K562 (cell line): ENCODE measurements at regions not wholly inside any gene's neighbourhood (a gene's known extent, or its start where the extent isn't known, plus 50 kb on each side); places are given as distances from the start of the nearest gene placed in this dataset.

Experiments
- ATAC-seq: fragments of 200-7000 bp; cut with Tn5 transposase; 3 replicates; pipeline ENCODE4 v1.9.1; 2020; ENCODE audit warnings: moderate library complexity
- BruUV-seq: library from RNA; stranded (reverse); fragments of 400-500 nt; replicated peaks from 2 replicates; lab custom pipeline; 2021; lab: Mats Ljungman, UMichigan
- CTCF ChIA-PET: fragments of 300-600 bp; formaldehyde crosslinking; extraction: SDS; loops from one replicate; lab custom pipeline; 2021; ENCODE audit warnings: low intra/inter-chr PET ratio; lab: Yijun Ruan, JAX
- POLR2A ChIA-PET: fragments of 300-600, 350-650 bp; sonication (Branson Sonifier 250); formaldehyde crosslinking; extraction: SDS; loops from one replicate; lab custom pipeline; 2021; ENCODE audit warnings: antibody characterized with exemption, inconsistent platforms; lab: Yijun Ruan, JAX
- DNase-seq, 4 experiments: peaks; one replicate each; pipeline versions ENCODE4 v3.0.0 to v3.0.0-alpha.2; 2011 to 2018; ENCODE audit warnings: low spot score in 3 of 4, mixed read lengths in 3 of 4; ENCODE audit errors: extremely low read depth in 1 of 4
- FAIRE-seq: peaks from 2 replicates; lab custom pipeline; 2011; peaks lifted over from hg19 to GRCh38; lab: Jason Lieb, UNC
- H2AFZ ChIP-seq: 2 replicates; pipeline ENCODE4 v1.6.0; 2011; ENCODE audit warnings: low read depth, low read length, control low read depth, inconsistent platforms
- H3K27ac ChIP-seq: fragments of 200-600 bp; 3 replicates; pipeline ENCODE4 v1.8.0; 2011; ENCODE audit warnings: low read depth, mild to moderate bottlenecking, control low read depth, inconsistent platforms, low read length, moderate library complexity, mixed read lengths; ENCODE audit errors: extremely low read depth
- H3K27me3 ChIP-seq, 2 experiments: fragments of 300-600 bp in 1 of 2; 2 replicates in 1 of 2; 3 replicates in 1 of 2; pipeline versions ENCODE4 v1.6.0 to v1.8.0; 2011; ENCODE audit warnings: inconsistent platforms in 2 of 2, low read length in 2 of 2, mild to moderate bottlenecking in 1 of 2, mixed read lengths in 1 of 2, moderate library complexity in 1 of 2; ENCODE audit not compliant: control insufficient read depth in 2 of 2, insufficient read depth in 2 of 2
- H3K36me3 ChIP-seq: fragments of 300-600 bp; 3 replicates; pipeline ENCODE4 v1.8.0; 2011; ENCODE audit warnings: mild to moderate bottlenecking, low read length, inconsistent platforms; ENCODE audit not compliant: control insufficient read depth, insufficient read depth
- H3K4me1 ChIP-seq, 2 experiments: fragments of 200-600 bp in 1 of 2; replicated peaks in 1 of 2; 2 replicates in 1 of 2; 3 replicates in 1 of 2; pipeline versions ENCODE4 v1.5.1 to v1.8.0; 2011; ENCODE audit warnings: inconsistent platforms in 2 of 2, low read length in 2 of 2, mild to moderate bottlenecking in 1 of 2, mixed read lengths in 1 of 2, moderate library complexity in 1 of 2; ENCODE audit not compliant: control insufficient read depth in 2 of 2, insufficient read depth in 2 of 2
- H3K4me2 ChIP-seq: 2 replicates; pipeline ENCODE4 v1.6.1; 2011; ENCODE audit warnings: low read length, control low read depth, inconsistent platforms, mixed read lengths; ENCODE audit not compliant: insufficient read depth
- H3K4me3 ChIP-seq: fragments of 200-600 bp; sonication (generic), shearing (Covaris generic); 2 replicates; pipeline ENCODE4 v1.5.1; 2016; ENCODE audit warnings: control low read depth, inconsistent platforms
- H3K79me2 ChIP-seq: fragments of 200-600 bp; 3 replicates; pipeline ENCODE4 v1.8.0; 2011; ENCODE audit warnings: low read length, inconsistent platforms; ENCODE audit not compliant: control insufficient read depth, insufficient read depth
- H3K9ac ChIP-seq, 2 experiments: 2 replicates each; pipeline versions ENCODE4 v1.6.0 to v1.6.1; 2011; ENCODE audit warnings: low read depth in 2 of 2, low read length in 2 of 2, control low read depth in 1 of 2, inconsistent platforms in 1 of 2, mild to moderate bottlenecking in 1 of 2, mixed read lengths in 1 of 2; ENCODE audit not compliant: insufficient read depth in 1 of 2
- H3K9me1 ChIP-seq: one replicate; pipeline ENCODE4 v1.6.0; 2011; ENCODE audit warnings: inconsistent platforms, mild to moderate bottlenecking, low read length, moderate library complexity; ENCODE audit not compliant: control insufficient read depth, insufficient read depth
- H3K9me3 ChIP-seq: replicated peaks from 2 replicates; pipeline ENCODE4 v1.5.1; 2011; ENCODE audit warnings: low read depth, low read length, inconsistent platforms; ENCODE audit not compliant: control insufficient read depth, insufficient read depth
- H4K20me1 ChIP-seq: replicated peaks from 2 replicates; pipeline ENCODE4 v1.6.1; 2011; ENCODE audit warnings: low read length, inconsistent platforms, mixed read lengths; ENCODE audit not compliant: control insufficient read depth, insufficient read depth
- BACH1 ChIP-seq: fragments of 200-800 bp; sonication (Bioruptor generic); IDR thresholded peaks from 2 replicates; pipeline ENCODE4 v1.6.1; 2016; ENCODE audit warnings: missing genetic modification characterization, missing compliant biosample characterization
- ESRRB ChIP-seq: fragments of 250-450 bp; sonication (Bioruptor Pico); IDR thresholded peaks from 2 replicates; pipeline ENCODE4 v1.5.0; 2020; ENCODE audit warnings: mild to moderate bottlenecking, moderate library complexity, borderline replicate concordance
- FOXK2 ChIP-seq, 2 experiments: fragments of 450-650 bp; IDR thresholded peaks in 1 of 2; conservative IDR thresholded peaks in 1 of 2; 2 replicates each; pipeline ENCODE4 v1.6.1; 2016; ENCODE audit warnings: low read depth in 2 of 2, mild to moderate bottlenecking in 1 of 2
- SMARCC2 ChIP-seq: fragments of 450-650 bp; IDR thresholded peaks from 2 replicates; pipeline ENCODE4 v1.6.1; 2017; ENCODE audit warnings: antibody characterized with exemption, moderate library complexity, mild to moderate bottlenecking, low read depth
- TSHZ1 ChIP-seq: fragments of 250-450 bp; sonication (Bioruptor Pico); IDR thresholded peaks from 2 replicates; pipeline ENCODE4 v1.4.0; 2020; ENCODE audit warnings: mild to moderate bottlenecking, moderate library complexity
- USF2 ChIP-seq: sonication (generic); formaldehyde crosslinking; IDR thresholded peaks from 2 replicates; pipeline ENCODE4 v1.5.0; 2020; ENCODE audit warnings: missing genetic modification reagents
- ZBTB7A ChIP-seq: IDR thresholded peaks from 2 replicates; pipeline ENCODE4 v1.6.1; 2011; ENCODE audit warnings: low read depth, mild to moderate bottlenecking, low read length, moderate library complexity, borderline replicate concordance; ENCODE audit not compliant: control insufficient read depth
- ZNF239 ChIP-seq: fragments of 250-450 bp; sonication (Bioruptor Pico); IDR thresholded peaks from 2 replicates; pipeline ENCODE4 v1.4.0; 2020; ENCODE audit warnings: mild to moderate bottlenecking
- ZNF263 ChIP-seq: sonication (generic); formaldehyde crosslinking; IDR thresholded peaks from 2 replicates; pipeline ENCODE4 v1.8.0; 2022; ENCODE audit warnings: mild to moderate bottlenecking, missing genetic modification reagents, borderline replicate concordance
- ZNF780A ChIP-seq: fragments of 250-450 bp; sonication (Bioruptor Pico); IDR thresholded peaks from 2 replicates; pipeline ENCODE4 v1.5.0; 2021; ENCODE audit warnings: mild to moderate bottlenecking
- WGBS: fragments of 100-300 bp; shearing (Covaris generic); methylation state at CpG from one replicate; pipeline ENCODE4 v1.1.6; 2016; ENCODE audit warnings: low coverage, mixed read lengths; ENCODE audit not compliant: insufficient coverage; ENCODE audit errors: missing lambda C conversion rate; 5-methylcytosine and 5-hydroxymethylcytosine counted together
- in situ Hi-C: fragments of 300-500 bp; cut with MboI; formaldehyde crosslinking; loops from 4 replicates; pipeline ENCODE4 v1.15.0; 2018; ENCODE audit warnings: inconsistent platforms, mixed read lengths
- intact Hi-C: fragments of 100-400 bp; cut with micrococcal nuclease; formaldehyde crosslinking; loops from 2 replicates; pipeline ENCODE4 v1.14.2; 2022
- TF ChIP-seq, protein P1 (sequence below): fragments of 250-450 bp; sonication (Bioruptor Pico); IDR thresholded peaks from 2 replicates; pipeline ENCODE4 v1.8.0; 2021; ENCODE audit warnings: moderate library complexity, mild to moderate bottlenecking, inconsistent platforms

DNA sequence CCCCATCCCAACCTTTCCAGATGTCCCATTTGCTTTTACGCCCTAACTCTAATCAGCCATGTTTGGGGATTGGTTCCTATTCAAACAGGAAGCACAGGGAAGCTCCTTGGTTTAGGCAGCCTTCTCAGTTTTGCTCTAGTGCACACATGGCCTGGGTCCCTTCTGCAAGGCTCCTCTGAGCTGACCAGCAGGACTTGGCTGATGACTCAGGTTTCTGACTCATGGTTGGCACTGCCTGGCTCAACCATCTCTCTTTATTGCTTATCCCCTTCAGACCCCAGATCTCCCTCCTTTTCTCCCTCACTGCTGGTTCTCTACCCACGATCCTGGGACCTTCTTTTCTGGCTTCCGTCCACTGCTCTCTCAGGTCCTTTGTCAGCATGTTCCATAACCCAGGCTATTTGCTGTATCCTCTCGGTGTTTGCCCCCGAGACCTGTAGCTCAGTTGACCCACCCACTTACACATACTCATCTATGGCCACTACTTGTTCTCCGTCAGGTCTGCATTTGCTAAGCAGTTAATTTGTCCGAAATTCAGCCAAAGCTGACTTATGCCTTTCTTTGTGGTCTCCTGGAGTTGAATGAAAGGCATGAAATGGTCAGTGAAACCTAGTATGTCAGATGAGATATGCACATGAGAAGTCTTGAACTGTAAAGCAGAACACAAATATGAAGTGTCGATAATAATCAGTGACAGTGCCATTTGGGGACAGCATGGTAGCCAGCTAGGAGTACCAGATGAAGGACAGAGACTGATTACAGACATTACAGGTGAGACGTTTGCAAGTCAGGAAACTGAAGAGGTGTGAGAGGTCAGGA, 323.5 kb upstream of the ROPN1 start:
- in situ Hi-C loops (no loop called here), intact Hi-C loops (no loop called here)
- H2AFZ ChIP-seq = no peak overlapping the region
- H3K4me3 ChIP-seq = no peak overlapping the region
- no peak for FAIRE-seq
- no peaks in the 10 kb centered on the region for H3K9me1 ChIP-seq
- ChIA-PET CTCF (no interaction called here), POLR2A (no interaction called here)
- H3K79me2 ChIP-seq = no peaks in the 10 kb centered on the region
- no peak overlapping the region for H3K4me2 ChIP-seq
- TF ChIP-seq USF2 (CRISPR knock-in tag) (no peak), ESRRB (CRISPR knock-in tag) (no peak), FOXK2 (conservative IDR thresholded peaks at IDR 0.05 in 1 of 2, IDR thresholded peaks at IDR 0.05 in 1 of 2; ENCODE audit: low read depth in 2 of 2) (no peak), SMARCC2 (no peak), ZBTB7A (no peak), TSHZ1 (CRISPR knock-in tag) (no peak), ZNF239 (CRISPR knock-in tag) (no peak), ZNF263 (CRISPR knock-in tag) (no peak), ZNF780A (CRISPR knock-in tag) (no peak), BACH1 (tag) (no peak)
- TF ChIP-seq, protein P1, sequence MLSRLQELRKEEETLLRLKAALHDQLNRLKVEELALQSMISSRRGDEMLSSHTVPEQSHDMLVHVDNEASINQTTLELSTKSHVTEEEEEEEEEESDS (CRISPR knock-in tag) = no peak
- H3K36me3 ChIP-seq = no peaks in the 10 kb centered on the region
- ATAC-seq = no peak
- no peak for DNase-seq
- no TSS peak for BruUV-seq
- WGBS = 2% methylated on average over 9 of the region's 9 CpGs
- H3K9me3 ChIP-seq = no peaks in the 10 kb centered on the region
- no peaks in the 10 kb centered on the region for H3K4me1 ChIP-seq
- no peaks in the 10 kb centered on the region; a peak in 1 of 5 replicates for H3K27me3 ChIP-seq
- no peaks in the 10 kb centered on the region for H4K20me1 ChIP-seq
- no peak overlapping the region for H3K27ac ChIP-seq
- H3K9ac ChIP-seq = no peak overlapping the region
